CD4-positive, alpha-beta T cell treated with Interleukin-15 for 1 hour (primary cell): ENCODE measurements at regions not wholly inside any gene's neighbourhood (a gene's known extent, or its start where the extent isn't known, plus 50 kb on each side); places are given as distances from the start of the nearest gene placed in this dataset.
A peak's percentile ranks its signal among the peaks of the same experiment; 100 is the strongest.

Experiments used
- DNase-seq: peaks from one replicate; pipeline ENCODE4 v3.0.0-alpha.2; 2020

- DNase-seq: no peak
Measured at GRCh38 chr1:224850446-224850845, 79.0 kb upstream of the DNAH14 start.

DNA sequence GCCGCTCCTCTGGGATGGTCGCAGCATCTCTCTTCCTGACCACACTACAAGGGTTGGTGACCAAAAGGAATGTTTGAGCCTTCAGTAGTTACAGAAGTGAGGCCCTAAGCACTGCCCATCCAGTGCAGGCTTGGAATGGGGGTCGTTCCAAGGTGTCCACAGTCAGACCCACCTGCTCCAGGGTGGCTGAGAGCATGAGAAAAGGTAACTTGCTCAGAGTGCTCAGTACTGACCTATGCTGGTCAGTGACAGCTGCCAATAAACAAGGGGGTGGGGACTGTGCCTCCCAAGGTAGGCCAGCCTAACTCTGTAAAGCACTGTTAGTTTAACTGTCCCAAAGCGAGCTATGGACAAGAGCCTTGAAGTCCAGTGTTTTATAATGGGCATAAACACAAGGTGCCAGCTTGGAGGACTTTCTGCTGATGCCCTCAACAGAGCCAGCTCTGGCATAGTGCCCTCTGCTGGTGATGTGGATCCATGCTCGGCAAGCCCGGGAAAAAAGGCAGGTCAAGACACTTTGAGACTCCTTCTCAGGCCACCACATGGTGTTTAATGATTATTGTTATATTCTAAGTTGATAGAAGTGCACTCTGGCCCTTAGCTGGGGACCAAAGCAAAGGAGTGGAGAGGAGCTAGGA, 78.1 kb upstream of the DNAH14 start:
- DNase-seq: peak; percentile 37

GRCh38 chr1:224851848-224852261, 77.6 kb upstream of the DNAH14 start:
- DNase-seq: no peak

GRCh38 chr1:224852901-224853568, 76.4 kb upstream of the DNAH14 start:
- DNase-seq: no peak

GRCh38 chr1:224856973-224857372, 72.5 kb upstream of the DNAH14 start:
- no peak for DNase-seq

DNA sequence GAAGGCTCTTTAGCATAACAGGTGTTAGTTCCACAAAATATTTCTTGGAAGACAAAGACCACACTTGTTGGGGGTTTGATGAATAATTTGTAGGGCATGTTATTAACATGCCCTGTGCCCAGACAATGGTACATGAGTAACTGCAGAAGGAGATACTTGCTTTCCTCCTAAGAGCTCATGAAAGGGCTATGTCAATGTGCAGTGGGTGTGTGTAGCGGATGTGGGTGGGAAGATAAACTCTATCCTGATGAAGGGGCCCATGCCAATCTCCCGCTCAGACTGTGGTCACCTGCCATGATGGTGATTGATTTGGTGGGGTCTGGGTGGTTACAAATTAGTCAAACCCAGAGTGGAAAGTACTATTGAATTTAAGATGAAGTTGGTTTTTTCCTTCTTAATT, 69.8 kb upstream of the DNAH14 start:
- DNase-seq: no peak

GRCh38 chr1:224860488-224861338, 68.8 kb upstream of the DNAH14 start:
- no peak for DNase-seq

- no peak for DNase-seq
Measured at GRCh38 chr1:224861339-224861716, 68.1 kb upstream of the DNAH14 start.

- no peak for DNase-seq
Measured at GRCh38 chr1:224863486-224863885, 66.0 kb upstream of the DNAH14 start.

DNA sequence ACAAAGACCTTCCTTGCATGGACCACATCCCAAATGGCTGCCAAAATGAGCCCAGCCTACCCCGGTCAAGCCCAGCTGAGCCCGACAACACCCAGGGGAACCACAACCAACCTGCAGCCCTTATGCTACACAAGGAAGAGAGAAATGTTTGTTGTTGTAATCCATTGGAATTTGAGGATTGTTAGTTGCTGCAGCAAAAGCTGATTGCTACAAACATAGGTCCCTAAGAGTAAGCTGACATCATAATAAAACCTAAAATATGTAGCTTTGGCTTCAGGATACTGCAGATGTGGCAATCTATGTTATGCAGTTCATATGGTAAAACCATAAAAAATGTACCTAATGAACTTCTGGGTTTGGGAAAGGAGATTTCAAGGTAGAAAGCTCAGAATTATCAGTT, 65.5 kb upstream of the DNAH14 start:
- DNase-seq: no peak

DNA sequence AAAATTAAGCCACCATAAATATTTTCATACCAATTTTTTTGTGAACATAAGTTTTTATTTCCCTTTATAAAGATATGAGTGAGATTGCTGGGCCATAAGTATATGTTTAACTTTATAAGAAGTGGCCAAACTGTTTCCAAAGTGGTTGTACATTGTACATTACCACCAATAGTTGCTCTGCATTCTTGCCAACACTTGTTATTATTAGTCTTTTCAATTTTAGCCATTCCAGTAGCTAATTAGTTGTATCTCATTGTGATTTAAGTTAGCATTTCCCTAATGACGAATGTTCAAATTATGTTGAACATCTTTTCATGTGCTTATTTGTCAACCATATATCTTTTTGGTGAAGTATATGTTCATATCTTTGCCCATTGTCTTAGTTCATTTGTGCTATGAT, 64.0 kb upstream of the DNAH14 start:
- DNase-seq: no peak

DNA sequence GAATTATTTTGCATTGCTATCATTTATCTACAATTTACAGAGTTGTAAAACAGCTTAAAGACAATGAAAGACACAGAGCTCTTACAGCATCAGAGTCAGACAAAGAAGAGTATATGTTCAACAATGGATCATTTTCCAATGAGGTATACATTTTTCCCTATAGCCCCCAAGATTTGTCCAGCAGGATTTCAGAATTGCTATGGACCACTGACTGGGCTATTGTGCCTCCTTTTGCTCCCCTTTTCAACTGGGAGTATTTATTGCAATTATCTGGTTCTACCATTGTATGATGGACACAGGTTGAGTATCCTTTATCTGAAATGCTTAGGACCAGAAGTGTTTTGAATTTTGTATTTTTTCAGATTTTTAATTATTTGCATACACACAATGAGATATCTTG, 62.5 kb upstream of the DNAH14 start:
- DNase-seq: no peak

- no peak for DNase-seq
Measured at GRCh38 chr1:224867715-224868114, 61.8 kb upstream of the DNAH14 start.

GRCh38 chr1:224872832-224873433, 56.5 kb upstream of the DNAH14 start:
- no peak for DNase-seq

DNA sequence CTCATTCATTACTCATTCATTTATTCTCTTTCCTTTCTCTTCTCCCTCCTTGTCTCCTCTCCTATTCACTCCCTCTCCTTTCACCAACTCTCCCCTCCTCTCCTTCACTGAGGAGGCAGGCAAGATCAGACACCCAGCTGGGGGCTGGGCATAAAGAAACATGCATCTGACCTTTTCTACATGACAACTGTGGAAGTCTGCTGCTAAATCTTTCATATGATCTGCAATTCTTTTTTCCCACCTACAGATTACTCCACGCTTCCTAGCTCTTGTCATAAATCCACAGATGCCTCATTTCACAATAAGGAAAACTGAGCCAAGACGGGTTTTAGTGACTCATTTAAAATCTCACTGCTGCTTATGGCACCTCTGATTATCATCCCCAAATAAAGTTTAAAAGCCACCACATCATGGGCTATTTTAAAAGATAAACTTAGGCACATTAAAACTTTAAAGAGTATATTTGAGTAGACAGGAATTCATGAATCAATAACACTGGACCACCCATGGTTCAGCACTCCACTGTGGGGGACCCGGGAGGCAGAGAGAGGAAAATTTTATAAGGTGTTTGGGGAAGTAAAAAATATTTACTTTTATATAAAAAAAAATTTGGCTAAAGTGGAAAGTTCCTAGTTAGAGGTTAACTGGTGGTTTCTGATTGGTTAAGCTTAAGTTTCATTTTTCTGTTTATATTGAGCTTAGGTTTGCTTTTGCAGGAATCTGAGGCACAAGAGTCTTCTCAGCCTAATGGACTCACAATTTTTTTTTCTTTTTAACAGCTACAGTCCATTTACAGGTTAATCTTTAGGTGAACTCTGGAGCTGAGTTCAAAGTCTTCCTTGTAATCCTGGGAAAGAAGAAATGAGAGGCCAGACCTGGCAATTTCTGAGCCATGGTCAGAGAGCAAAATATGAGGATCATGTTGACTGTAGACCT, 55.8 kb upstream of the DNAH14 start:
- DNase-seq: no peak

GRCh38 chr1:224874775-224875174, 54.7 kb upstream of the DNAH14 start:
- no peak for DNase-seq

- DNase-seq: no peak
Measured at GRCh38 chr1:224879162-224879803, 50.2 kb upstream of the DNAH14 start.
